GM19452 (cell line): ENCODE measurements at regions not wholly inside any gene's neighbourhood (a gene's known extent, or its start where the extent isn't known, plus 50 kb on each side); places are given as distances from the start of the nearest gene placed in this dataset.
A peak's percentile ranks its signal among the peaks of the same experiment; 100 is the strongest.

Experiments used
- ATAC-seq: cut with Tn5 transposase; IDR thresholded peaks from one replicate; pipeline ENCODE4 v1.9.1; 2021; ENCODE audit not compliant: unreplicated experiment

- no peak for ATAC-seq
Observed at GRCh38 chr15:85941186-85941855, 138.3 kb upstream of the AGBL1 start.

GRCh38 chr15:85942632-85943031 lies 137.0 kb upstream of the AGBL1 start:
- no peak for ATAC-seq

GRCh38 chr15:85943151-85943550 lies 136.5 kb upstream of the AGBL1 start:
- ATAC-seq: no peak

GRCh38 chr15:85943791-85944190 lies 135.9 kb upstream of the AGBL1 start:
- ATAC-seq: no peak

DNA sequence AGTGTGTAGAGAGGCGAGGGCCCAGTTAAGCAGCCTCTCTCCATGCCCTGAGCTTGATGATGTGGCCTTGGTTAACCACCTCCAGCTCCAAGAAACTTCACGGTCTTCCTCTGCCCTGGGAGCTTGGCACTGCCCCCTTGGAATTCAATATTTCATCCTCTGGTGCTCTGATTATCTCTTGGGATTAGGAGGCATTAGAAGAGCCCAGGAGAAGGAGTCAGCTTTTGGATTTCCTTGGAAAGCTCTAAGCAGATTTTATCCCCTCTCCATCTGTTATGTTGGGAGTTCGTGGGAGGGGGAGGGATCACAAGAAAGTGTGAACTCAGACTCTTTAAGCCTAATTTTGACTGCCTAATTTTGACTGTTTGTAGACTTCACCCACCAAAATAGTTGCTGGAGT lies 132.7 kb upstream of the AGBL1 start:
- ATAC-seq: no peak

GRCh38 chr15:85947936-85948335 lies 131.7 kb upstream of the AGBL1 start:
- ATAC-seq: no peak

DNA sequence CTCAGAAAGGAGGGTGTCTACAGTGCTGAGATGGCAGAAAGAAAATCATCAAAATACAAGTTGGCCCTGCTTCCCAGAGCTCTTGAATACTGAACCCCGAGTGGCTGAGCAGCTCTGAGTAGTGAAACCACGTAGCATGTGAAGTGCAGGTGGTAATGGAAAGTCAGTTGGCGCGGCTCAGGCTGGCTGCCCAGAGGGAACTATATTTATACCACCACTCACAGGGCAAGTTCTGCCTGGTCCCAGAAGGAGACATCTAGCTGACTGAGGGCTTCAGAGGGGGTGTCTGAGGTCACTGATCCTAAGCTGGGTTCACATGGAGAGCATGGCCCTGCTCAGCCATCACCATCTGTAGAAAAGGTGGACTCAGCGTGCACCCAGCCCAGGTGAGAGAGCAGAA lies 129.6 kb upstream of the AGBL1 start:
- peak; percentile 84 for ATAC-seq

DNA sequence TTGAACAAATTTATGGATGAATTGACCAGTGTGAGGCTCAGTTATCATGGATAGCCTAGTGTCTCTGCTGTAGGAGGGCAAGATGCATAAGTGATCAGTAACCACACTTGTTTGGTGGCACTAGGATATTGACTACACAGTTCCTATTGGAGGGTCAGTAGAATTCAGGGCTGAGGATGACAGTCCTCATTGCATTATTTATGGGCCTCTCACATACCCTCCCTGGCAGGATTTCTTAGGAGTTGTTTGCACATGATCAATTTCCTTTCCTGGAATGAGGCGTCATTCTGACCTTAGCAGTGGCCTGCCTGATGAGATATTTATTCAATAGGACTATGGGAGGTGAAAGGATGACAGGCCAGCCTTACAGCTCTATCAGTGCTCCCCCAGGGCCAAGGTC lies 125.1 kb upstream of the AGBL1 start:
- no peak for ATAC-seq

GRCh38 chr15:85955501-85956391 lies 123.9 kb upstream of the AGBL1 start:
- ATAC-seq: peak; percentile 91

- no peak for ATAC-seq
Observed at GRCh38 chr15:85956532-85957275, 123.0 kb upstream of the AGBL1 start.

DNA sequence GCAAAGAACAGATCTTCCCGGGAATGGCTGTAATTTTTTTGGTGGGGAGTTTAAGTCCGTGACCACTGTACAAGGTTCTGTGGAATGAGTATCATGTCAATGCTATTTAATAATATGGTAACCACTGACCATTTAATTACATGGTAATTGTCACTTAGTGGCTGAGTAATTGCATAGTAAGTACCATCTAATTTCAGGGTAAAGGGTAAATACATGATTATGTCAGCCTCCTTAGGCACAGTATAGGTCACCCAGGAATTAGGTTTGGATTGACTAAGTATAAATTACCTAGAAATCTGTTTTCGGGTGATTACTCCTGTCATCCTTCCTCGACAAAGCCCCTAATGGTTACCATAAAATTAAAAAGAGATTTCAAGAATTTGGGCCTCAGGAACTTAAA lies 120.1 kb upstream of the AGBL1 start:
- no peak for ATAC-seq

GRCh38 chr15:85960381-85960780 lies 119.3 kb upstream of the AGBL1 start:
- ATAC-seq: no peak

- ATAC-seq: no peak
Observed at GRCh38 chr15:85961821-85962220, 117.8 kb upstream of the AGBL1 start.

- ATAC-seq: no peak
Observed at GRCh38 chr15:85963262-85963760, 116.4 kb upstream of the AGBL1 start.

DNA sequence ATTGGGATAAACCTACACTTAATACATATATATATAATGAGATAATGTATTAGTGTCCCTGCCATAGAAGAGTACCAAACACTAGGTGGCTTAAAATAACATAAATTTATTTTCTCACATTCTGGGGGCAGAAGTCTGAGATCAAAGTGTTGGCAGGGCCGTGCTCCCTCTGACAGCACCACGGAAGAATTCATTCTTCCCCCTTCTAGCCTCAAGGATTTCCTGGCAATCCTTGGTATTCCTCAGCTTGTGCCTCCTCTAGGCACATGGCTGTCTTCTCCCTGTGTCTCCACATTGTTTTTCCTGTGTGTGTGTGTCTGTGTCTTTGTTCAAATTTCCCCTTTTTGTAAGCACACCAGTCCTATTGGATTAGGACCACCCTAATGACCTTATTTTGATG lies 115.2 kb upstream of the AGBL1 start:
- no peak for ATAC-seq

GRCh38 chr15:85967553-85967952 lies 112.1 kb upstream of the AGBL1 start:
- no peak for ATAC-seq

GRCh38 chr15:85972805-85973540 lies 106.7 kb upstream of the AGBL1 start:
- ATAC-seq: no peak

- ATAC-seq: no peak
Observed at GRCh38 chr15:85973584-85974347, 105.9 kb upstream of the AGBL1 start.

GRCh38 chr15:85974348-85974705 lies 105.3 kb upstream of the AGBL1 start:
- no peak for ATAC-seq

GRCh38 chr15:85974742-85975141 lies 104.9 kb upstream of the AGBL1 start:
- no peak for ATAC-seq
